Lower lobe of right lung (tissue), 2 donors: ENCODE measurements at regions not wholly inside any gene's neighbourhood (a gene's known extent, or its start where the extent isn't known, plus 50 kb on each side); places are given as distances from the start of the nearest gene placed in this dataset.

ENCODE experiments used
- ATAC-seq, 2 donors: fragments of 200-7000 bp; cut with Tn5 transposase; one replicate each; pipeline ENCODE4 v1.9.1; 2020 to 2022; ENCODE audit warnings: mild to moderate bottlenecking in 2 of 2, moderate library complexity in 2 of 2
- DNase-seq: peaks from one replicate; pipeline ENCODE4 v3.0.0-alpha.2; 2020
- H3K27ac ChIP-seq: fragments of 200-600 bp; one replicate; pipeline ENCODE4 v1.8.0; 2022
- H3K27me3 ChIP-seq: fragments of 200-600 bp; one replicate; pipeline ENCODE4 v1.8.0; 2022; ENCODE audit warnings: low read depth
- H3K36me3 ChIP-seq: fragments of 200-600 bp; one replicate; pipeline ENCODE4 v1.8.0; 2022; ENCODE audit warnings: mild to moderate bottlenecking
- H3K4me1 ChIP-seq: fragments of 200-600 bp; one replicate; pipeline ENCODE4 v1.8.0; 2022
- H3K4me3 ChIP-seq: fragments of 200-600 bp; one replicate; pipeline ENCODE4 v1.8.0; 2022; ENCODE audit warnings: mild to moderate bottlenecking
- H3K9me3 ChIP-seq: fragments of 200-600 bp; one replicate; pipeline ENCODE4 v1.8.0; 2022
- intact Hi-C: fragments of 100-400 bp; cut with DNase I; formaldehyde crosslinking; loops from one replicate; pipeline ENCODE4 v1.11.0; 2022
- TF ChIP-seq, protein P1 (sequence below): fragments of 200-600 bp; IDR thresholded peaks from one replicate; pipeline ENCODE4 v1.8.0; 2022; ENCODE audit warnings: antibody characterized with exemption, mild to moderate bottlenecking
- donor health status: DM: no; HTN: yes; CAD: no; lungs with severe emphysema.

DNA sequence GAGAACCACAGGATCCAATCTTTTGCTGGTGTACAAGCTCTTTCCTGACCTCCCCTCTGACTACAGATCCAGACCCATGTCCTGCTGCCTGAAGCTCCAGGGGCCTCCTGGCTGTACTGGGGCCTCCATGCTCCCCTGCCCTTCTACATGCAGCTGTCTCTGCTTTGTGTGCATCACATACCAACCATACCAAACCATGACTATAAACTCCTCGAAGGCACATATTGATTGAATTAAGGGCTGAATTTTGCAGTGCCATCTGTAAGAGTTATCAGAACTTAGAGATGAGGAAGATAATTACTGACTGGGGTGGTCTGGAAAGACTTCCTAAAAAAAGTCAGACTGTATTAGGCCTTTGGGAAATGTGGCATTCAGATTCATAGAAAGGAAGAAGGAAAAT is 139.9 kb upstream of the CXCR4 start:
- Histone ChIP-seq H3K4me3 (no peak overlapping the region), H3K36me3 (no peaks in the 10 kb centered on the region), H3K9me3 (no peaks in the 10 kb centered on the region), H3K4me1 (peaks cover 3% of the 10 kb centered on the region), H3K27ac (no peak overlapping the region), H3K27me3 (no peaks in the 10 kb centered on the region)
- no peak for ATAC-seq
- intact Hi-C loops, result no loop called here
- TF ChIP-seq, protein P1, sequence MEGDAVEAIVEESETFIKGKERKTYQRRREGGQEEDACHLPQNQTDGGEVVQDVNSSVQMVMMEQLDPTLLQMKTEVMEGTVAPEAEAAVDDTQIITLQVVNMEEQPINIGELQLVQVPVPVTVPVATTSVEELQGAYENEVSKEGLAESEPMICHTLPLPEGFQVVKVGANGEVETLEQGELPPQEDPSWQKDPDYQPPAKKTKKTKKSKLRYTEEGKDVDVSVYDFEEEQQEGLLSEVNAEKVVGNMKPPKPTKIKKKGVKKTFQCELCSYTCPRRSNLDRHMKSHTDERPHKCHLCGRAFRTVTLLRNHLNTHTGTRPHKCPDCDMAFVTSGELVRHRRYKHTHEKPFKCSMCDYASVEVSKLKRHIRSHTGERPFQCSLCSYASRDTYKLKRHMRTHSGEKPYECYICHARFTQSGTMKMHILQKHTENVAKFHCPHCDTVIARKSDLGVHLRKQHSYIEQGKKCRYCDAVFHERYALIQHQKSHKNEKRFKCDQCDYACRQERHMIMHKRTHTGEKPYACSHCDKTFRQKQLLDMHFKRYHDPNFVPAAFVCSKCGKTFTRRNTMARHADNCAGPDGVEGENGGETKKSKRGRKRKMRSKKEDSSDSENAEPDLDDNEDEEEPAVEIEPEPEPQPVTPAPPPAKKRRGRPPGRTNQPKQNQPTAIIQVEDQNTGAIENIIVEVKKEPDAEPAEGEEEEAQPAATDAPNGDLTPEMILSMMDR, result no peak
- DNase-seq, result no peak

DNA sequence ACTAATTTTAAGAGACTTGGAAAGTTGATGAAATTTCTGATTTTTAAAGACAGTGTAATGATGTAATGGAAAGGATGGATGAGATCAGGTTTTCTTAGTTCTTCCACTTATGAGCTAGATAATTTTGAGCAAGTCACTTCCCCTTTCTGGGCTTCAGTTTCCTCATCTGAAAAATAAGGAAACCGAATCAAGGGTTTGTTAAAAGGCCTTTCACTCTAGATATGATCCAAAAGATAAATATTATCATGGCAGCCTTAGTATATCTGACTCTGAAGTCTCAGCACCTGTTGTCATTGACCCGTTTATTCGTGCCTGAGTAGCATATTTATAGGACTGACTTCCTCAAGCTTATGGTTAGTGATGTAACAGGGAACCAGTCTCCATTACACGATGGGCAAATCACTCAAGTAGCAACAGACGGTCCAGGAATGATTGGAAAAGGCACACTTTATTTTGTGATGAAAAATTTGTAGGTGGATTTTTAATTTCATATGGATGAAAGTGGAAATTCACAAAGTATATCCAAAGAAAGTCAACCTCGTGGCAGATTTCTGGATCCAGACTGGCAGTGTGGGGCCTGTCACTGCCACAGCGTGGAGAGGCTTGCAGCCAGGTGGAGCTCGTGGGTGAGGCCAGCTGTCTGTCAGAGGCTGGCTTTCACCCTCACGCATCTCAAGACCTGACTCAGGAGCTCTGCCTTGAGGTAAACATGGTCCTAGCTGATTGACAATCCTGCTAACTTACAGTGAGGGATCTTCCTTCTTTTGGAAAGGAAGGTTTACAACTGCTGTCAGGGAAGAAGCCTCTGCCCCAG is 137.9 kb upstream of the CXCR4 start:
- DNase-seq (no peak), ATAC-seq (peak; percentile 20 to 26)
- intact Hi-C loops, result no loop called here
- Histone ChIP-seq H3K4me1 (peaks cover 13% of the 10 kb centered on the region), H3K4me3 (no peak overlapping the region), H3K36me3 (no peaks in the 10 kb centered on the region), H3K27me3 (no peaks in the 10 kb centered on the region), H3K9me3 (no peaks in the 10 kb centered on the region), H3K27ac (no peak overlapping the region)
- TF ChIP-seq, protein P1, result no peak

DNA sequence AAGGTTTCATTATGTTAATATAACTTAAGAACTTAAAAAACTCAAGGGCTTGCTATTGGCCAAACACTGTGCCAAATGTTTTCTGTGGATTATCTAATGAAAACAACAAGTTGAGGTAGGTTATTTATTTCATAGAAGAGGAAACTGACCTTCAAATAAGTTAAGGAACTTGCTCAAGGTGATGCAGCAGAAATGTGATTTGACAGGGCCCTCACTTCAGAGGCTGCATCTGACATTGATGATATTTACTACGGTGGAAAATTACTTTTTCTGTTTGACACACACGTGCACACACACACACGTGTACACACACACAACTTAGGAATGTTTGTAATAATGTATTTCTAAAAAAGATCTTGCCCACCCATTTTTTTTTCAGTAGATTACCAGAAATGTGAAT is 137.2 kb upstream of the CXCR4 start:
- TF ChIP-seq, protein P1, result no peak
- H3K36me3 ChIP-seq, result no peaks in the 10 kb centered on the region
- no peak overlapping the region for H3K27ac ChIP-seq
- intact Hi-C loops, result no loop called here
- ATAC-seq (no peak), DNase-seq (no peak)
- H3K27me3 ChIP-seq, result no peaks in the 10 kb centered on the region
- H3K4me1 ChIP-seq, result peaks cover 13% of the 10 kb centered on the region
- H3K9me3 ChIP-seq, result no peaks in the 10 kb centered on the region
- H3K4me3 ChIP-seq, result no peak overlapping the region

DNA sequence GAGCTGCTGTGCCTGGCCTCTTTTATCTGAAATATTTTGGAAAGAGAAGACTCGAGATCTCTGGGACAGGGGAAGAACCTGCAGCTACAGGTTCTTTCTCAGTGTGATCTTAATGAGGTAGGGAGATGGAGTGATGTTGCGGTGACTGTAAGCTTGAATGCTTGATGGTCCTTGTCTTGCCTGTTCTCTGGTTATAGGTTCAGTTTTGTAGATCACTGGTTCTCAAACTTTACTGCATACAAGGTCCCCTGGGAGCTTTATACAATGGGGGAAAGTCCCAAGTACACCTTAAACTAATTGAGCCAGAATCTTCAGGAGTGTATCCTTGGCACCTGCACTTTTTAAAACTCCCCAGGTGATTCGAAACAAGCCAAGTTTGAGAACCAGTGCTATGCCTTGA is 136.7 kb upstream of the CXCR4 start:
- ATAC-seq (no peak), DNase-seq (no peak)
- Histone ChIP-seq H3K27me3 (no peaks in the 10 kb centered on the region), H3K27ac (no peak overlapping the region), H3K4me1 (peaks cover 13% of the 10 kb centered on the region), H3K4me3 (no peak overlapping the region), H3K36me3 (no peaks in the 10 kb centered on the region), H3K9me3 (no peaks in the 10 kb centered on the region)
- TF ChIP-seq, protein P1, result no peak
- intact Hi-C loops, result no loop called here

DNA sequence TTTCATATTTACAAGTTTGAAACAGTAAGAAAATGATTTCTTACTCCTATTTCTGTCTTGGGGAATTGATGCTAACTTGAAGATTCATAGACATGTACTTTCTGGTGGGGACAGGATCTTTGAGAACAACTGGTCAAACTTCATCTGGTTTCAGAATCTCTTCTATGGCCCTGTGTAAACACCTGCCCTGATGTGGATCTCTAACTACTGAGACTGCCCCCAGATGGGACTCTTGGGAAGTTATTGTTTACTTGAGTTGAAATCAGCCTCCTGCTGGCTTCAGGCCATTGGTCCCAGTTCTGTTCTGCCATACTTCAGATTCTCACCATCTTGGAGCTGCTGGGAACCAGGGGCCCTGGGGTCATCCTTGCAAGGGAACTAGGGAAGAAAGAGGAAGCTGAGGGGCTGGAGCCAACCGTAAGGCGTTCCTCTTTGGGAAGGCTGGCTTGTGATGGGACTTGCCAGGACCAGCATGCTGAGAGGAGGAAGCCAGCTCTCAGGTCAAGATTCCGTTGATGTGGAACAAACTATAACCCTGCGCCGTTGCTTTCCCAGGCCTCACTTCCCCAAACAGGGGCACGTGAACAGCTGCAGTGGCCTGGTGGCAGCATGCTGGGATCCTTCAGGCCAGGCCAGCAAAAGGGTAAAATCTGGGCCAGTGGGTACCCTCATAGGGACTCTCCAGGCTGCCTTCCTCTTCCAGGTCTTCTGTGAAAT is 135.5 kb upstream of the CXCR4 start:
- Histone ChIP-seq H3K4me1 (peaks cover 13% of the 10 kb centered on the region), H3K4me3 (no peak overlapping the region), H3K9me3 (no peaks in the 10 kb centered on the region), H3K27me3 (no peaks in the 10 kb centered on the region), H3K36me3 (no peaks in the 10 kb centered on the region), H3K27ac (peak overlapping the region; percentile 36)
- ATAC-seq, result peak; percentile 27 to 29
- DNase-seq, result peak; percentile 62
- TF ChIP-seq, protein P1, result no peak
- intact Hi-C loops, result no loop called here
